WTC11 (cell line): ENCODE measurements at regions not wholly inside any gene's neighbourhood (a gene's known extent, or its start where the extent isn't known, plus 50 kb on each side); places are given as distances from the start of the nearest gene placed in this dataset.

Experiments used
- JUN ChIP-seq: sonication (generic); formaldehyde crosslinking; IDR thresholded peaks from 2 replicates; pipeline ENCODE4 v1.8.0; 2023; ENCODE audit warnings: mild to moderate bottlenecking, missing genetic modification reagents
- TF ChIP-seq, protein P1 (sequence below): sonication (generic); formaldehyde crosslinking; conservative IDR thresholded peaks from 2 replicates; pipeline ENCODE4 v1.8.1; 2023; ENCODE audit warnings: mild to moderate bottlenecking, low read depth, missing genetic modification reagents, moderate library complexity
- TF ChIP-seq, protein P2 (sequence below): fragments of 200-600 bp; IDR thresholded peaks from 2 replicates; pipeline ENCODE4 v1.8.0; 2022; ENCODE audit warnings: antibody characterized with exemption
- TF ChIP-seq, protein P3 (sequence below): sonication (generic); formaldehyde crosslinking; IDR thresholded peaks from 2 replicates; pipeline ENCODE4 v1.8.0; 2022; ENCODE audit warnings: mild to moderate bottlenecking, missing genetic modification reagents

- TF ChIP-seq, protein P1, sequence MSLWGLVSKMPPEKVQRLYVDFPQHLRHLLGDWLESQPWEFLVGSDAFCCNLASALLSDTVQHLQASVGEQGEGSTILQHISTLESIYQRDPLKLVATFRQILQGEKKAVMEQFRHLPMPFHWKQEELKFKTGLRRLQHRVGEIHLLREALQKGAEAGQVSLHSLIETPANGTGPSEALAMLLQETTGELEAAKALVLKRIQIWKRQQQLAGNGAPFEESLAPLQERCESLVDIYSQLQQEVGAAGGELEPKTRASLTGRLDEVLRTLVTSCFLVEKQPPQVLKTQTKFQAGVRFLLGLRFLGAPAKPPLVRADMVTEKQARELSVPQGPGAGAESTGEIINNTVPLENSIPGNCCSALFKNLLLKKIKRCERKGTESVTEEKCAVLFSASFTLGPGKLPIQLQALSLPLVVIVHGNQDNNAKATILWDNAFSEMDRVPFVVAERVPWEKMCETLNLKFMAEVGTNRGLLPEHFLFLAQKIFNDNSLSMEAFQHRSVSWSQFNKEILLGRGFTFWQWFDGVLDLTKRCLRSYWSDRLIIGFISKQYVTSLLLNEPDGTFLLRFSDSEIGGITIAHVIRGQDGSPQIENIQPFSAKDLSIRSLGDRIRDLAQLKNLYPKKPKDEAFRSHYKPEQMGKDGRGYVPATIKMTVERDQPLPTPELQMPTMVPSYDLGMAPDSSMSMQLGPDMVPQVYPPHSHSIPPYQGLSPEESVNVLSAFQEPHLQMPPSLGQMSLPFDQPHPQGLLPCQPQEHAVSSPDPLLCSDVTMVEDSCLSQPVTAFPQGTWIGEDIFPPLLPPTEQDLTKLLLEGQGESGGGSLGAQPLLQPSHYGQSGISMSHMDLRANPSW (CRISPR knock-in tag): no peak
- TF ChIP-seq, protein P2, sequence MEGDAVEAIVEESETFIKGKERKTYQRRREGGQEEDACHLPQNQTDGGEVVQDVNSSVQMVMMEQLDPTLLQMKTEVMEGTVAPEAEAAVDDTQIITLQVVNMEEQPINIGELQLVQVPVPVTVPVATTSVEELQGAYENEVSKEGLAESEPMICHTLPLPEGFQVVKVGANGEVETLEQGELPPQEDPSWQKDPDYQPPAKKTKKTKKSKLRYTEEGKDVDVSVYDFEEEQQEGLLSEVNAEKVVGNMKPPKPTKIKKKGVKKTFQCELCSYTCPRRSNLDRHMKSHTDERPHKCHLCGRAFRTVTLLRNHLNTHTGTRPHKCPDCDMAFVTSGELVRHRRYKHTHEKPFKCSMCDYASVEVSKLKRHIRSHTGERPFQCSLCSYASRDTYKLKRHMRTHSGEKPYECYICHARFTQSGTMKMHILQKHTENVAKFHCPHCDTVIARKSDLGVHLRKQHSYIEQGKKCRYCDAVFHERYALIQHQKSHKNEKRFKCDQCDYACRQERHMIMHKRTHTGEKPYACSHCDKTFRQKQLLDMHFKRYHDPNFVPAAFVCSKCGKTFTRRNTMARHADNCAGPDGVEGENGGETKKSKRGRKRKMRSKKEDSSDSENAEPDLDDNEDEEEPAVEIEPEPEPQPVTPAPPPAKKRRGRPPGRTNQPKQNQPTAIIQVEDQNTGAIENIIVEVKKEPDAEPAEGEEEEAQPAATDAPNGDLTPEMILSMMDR: no peak
- TF ChIP-seq, protein P3, sequence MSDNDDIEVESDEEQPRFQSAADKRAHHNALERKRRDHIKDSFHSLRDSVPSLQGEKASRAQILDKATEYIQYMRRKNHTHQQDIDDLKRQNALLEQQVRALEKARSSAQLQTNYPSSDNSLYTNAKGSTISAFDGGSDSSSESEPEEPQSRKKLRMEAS (CRISPR knock-in tag): no peak
- TF ChIP-seq JUN (CRISPR knock-in tag): no peak
Measured at GRCh38 chr5:179427676-179428056, 82.4 kb upstream of the ADAMTS2 start.
